A549 (cell line): ENCODE measurements at regions not wholly inside any gene's neighbourhood (a gene's known extent, or its start where the extent isn't known, plus 50 kb on each side); places are given as distances from the start of the nearest gene placed in this dataset.

ENCODE experiments used
- CHD2 ChIP-seq: fragments of 150-350 bp; IDR thresholded peaks from 2 replicates; pipeline ENCODE4 v1.6.1; 2014; ENCODE audit warnings: low read length; ENCODE audit not compliant: partially characterized antibody
- MYC ChIP-seq: IDR thresholded peaks from 2 replicates; pipeline ENCODE4 v1.6.1; 2012; ENCODE audit warnings: mild to moderate bottlenecking, inconsistent platforms, low read length, improper control_type of control experiment, borderline replicate concordance
- RAD21 ChIP-seq, 2 experiments: fragments of >200 bp in 1 of 2; sonication (Bioruptor Twin) in 1 of 2; formaldehyde crosslinking in 1 of 2; IDR thresholded peaks in 1 of 2; conservative IDR thresholded peaks in 1 of 2; 2 replicates in 1 of 2; 3 replicates in 1 of 2; pipeline ENCODE4 v1.6.1; 2012 to 2018; ENCODE audit warnings: inconsistent platforms in 1 of 2
- RFX5 ChIP-seq: fragments of 450-650 bp; IDR thresholded peaks from 2 replicates; pipeline ENCODE4 v1.7.1; 2014; ENCODE audit warnings: antibody characterized with exemption, mild to moderate bottlenecking, moderate library complexity
- TF ChIP-seq, protein P1 (sequence below): fragments of >200 bp; sonication (Bioruptor Twin); formaldehyde crosslinking; IDR thresholded peaks from 3 replicates; pipeline ENCODE4 v1.5.1; 2016

DNA sequence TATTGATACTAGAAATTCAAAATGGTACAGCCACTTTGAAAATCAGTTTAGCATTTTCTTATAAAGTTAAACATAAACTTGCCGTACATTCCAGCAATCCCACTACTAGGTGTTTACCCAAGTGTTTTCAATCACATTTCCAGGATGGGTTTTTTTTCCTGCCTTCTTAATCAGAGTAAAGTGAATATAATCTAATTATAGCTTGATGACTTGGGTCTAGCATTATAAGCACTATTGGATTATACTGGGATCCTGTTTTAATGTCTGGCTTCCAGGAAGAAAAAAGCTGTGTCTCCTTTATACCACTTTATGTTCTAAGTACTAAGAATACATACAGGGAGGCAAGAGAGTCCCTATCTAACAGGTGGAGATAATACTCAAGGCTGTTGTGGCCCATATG, 103.3 kb upstream of the KLHL13 start:
- TF ChIP-seq RAD21 (conservative IDR thresholded peaks at IDR 0.05 in 1 of 2, IDR thresholded peaks at IDR 0.05 in 1 of 2) (no peak), RFX5 (no peak), CHD2 (no peak), MYC (no peak)
- TF ChIP-seq, protein P1, sequence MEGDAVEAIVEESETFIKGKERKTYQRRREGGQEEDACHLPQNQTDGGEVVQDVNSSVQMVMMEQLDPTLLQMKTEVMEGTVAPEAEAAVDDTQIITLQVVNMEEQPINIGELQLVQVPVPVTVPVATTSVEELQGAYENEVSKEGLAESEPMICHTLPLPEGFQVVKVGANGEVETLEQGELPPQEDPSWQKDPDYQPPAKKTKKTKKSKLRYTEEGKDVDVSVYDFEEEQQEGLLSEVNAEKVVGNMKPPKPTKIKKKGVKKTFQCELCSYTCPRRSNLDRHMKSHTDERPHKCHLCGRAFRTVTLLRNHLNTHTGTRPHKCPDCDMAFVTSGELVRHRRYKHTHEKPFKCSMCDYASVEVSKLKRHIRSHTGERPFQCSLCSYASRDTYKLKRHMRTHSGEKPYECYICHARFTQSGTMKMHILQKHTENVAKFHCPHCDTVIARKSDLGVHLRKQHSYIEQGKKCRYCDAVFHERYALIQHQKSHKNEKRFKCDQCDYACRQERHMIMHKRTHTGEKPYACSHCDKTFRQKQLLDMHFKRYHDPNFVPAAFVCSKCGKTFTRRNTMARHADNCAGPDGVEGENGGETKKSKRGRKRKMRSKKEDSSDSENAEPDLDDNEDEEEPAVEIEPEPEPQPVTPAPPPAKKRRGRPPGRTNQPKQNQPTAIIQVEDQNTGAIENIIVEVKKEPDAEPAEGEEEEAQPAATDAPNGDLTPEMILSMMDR = no peak
